A549 (cell line): ENCODE measurements at regions not wholly inside any gene's neighbourhood (a gene's known extent, or its start where the extent isn't known, plus 50 kb on each side); places are given as distances from the start of the nearest gene placed in this dataset.

Experiments used
- ATAC-seq, 2 experiments: fragments of 200-7000 bp in 1 of 2; fragments of >200 bp in 1 of 2; cut with Nextera tagmentation in 1 of 2; cut with Tn5 transposase in 1 of 2; 3 replicates each; pipeline versions ENCODE4 v1.8.0 to v1.9.1; 2018 to 2020; ENCODE audit warnings: mild to moderate bottlenecking in 1 of 2, moderate library complexity in 1 of 2
- CTCF ChIA-PET: fragments of 300-600 bp; sonication (Branson Sonifier 250); formaldehyde crosslinking; extraction: SDS; loops from one replicate; lab custom pipeline; 2021; ENCODE audit warnings: antibody characterized with exemption, inconsistent platforms; lab: Yijun Ruan, JAX
- POLR2A ChIA-PET: fragments of 350-600 bp; formaldehyde crosslinking; extraction: SDS; loops from one replicate; lab custom pipeline; 2021; ENCODE audit warnings: antibody characterized with exemption, inconsistent platforms; lab: Yijun Ruan, JAX
- DNase-seq, 2 experiments: peaks; one replicate each; pipeline versions ENCODE4 v3.0.0 to v3.0.0-alpha.2; 2011 to 2016; ENCODE audit warnings: low read depth in 1 of 2, low spot score in 1 of 2
- FAIRE-seq: peaks from 2 replicates; lab custom pipeline; 2011; peaks lifted over from hg19 to GRCh38; lab: Jason Lieb, UNC
- H3K27ac ChIP-seq, 2 experiments: fragments of >200 bp; sonication (Bioruptor Twin); formaldehyde crosslinking; 3 replicates each; pipeline ENCODE4 v1.5.1; 2016 to 2017
- H3K4me1 ChIP-seq: fragments of >200 bp; sonication (Bioruptor Twin); formaldehyde crosslinking; 3 replicates; pipeline ENCODE4 v1.6.1; 2016
- H3K4me2 ChIP-seq: fragments of >200 bp; sonication (Bioruptor Twin); formaldehyde crosslinking; 3 replicates; pipeline ENCODE4 v1.6.1; 2016
- H3K4me3 ChIP-seq: fragments of >200 bp; sonication (Bioruptor Twin); formaldehyde crosslinking; 3 replicates; pipeline ENCODE4 v1.5.1; 2016
- H3K9me3 ChIP-seq: fragments of >200 bp; sonication (Bioruptor Twin); formaldehyde crosslinking; 3 replicates; pipeline ENCODE4 v1.6.1; 2016
- CBX2 ChIP-seq: fragments of 200-600 bp; sonication (generic); IDR thresholded peaks from 2 replicates; pipeline ENCODE4 v1.6.1; 2016; ENCODE audit warnings: low read depth, mild to moderate bottlenecking, borderline replicate concordance
- CBX8 ChIP-seq: fragments of 200-600 bp; sonication (generic); IDR thresholded peaks from 2 replicates; pipeline ENCODE4 v1.6.1; 2016
- E2F6 ChIP-seq: IDR thresholded peaks from 2 replicates; pipeline ENCODE4 v1.6.1; 2012; ENCODE audit warnings: low read depth, borderline replicate concordance
- EHMT2 ChIP-seq: fragments of 200-600 bp; sonication (generic); IDR thresholded peaks from 2 replicates; pipeline ENCODE4 v1.6.1; 2016; ENCODE audit warnings: antibody characterized with exemption, low read depth, mild to moderate bottlenecking, moderate library complexity
- EP300 ChIP-seq, 2 experiments: fragments of >200 bp; sonication (Bioruptor Twin); formaldehyde crosslinking; IDR thresholded peaks; 2 replicates in 1 of 2; 3 replicates in 1 of 2; pipeline ENCODE4 v1.6.1; 2016 to 2017
- ESRRA ChIP-seq: fragments of 150-350 bp; IDR thresholded peaks from 2 replicates; pipeline ENCODE4 v1.6.1; 2014; ENCODE audit warnings: mild to moderate bottlenecking, low read length, borderline replicate concordance
- HDAC2 ChIP-seq: fragments of 200-600 bp; sonication (generic); IDR thresholded peaks from 2 replicates; pipeline ENCODE4 v1.6.1; 2016
- HEYL ChIP-seq: fragments of 250-450 bp; sonication (Bioruptor Pico); IDR thresholded peaks from 2 replicates; pipeline ENCODE4 v1.8.0; 2021; ENCODE audit warnings: mild to moderate bottlenecking, moderate library complexity
- JUN ChIP-seq, 2 experiments: fragments of >200 bp; sonication (Bioruptor Twin); formaldehyde crosslinking; IDR thresholded peaks; 2 replicates in 1 of 2; 3 replicates in 1 of 2; pipeline ENCODE4 v1.6.1; 2016 to 2017
- JUNB ChIP-seq: fragments of >200 bp; sonication (Bioruptor Twin); formaldehyde crosslinking; IDR thresholded peaks from 2 replicates; pipeline ENCODE4 v1.6.1; 2016
- MAZ ChIP-seq: fragments of 150-350 bp; IDR thresholded peaks from 2 replicates; pipeline ENCODE4 v1.6.1; 2014; ENCODE audit warnings: antibody characterized with exemption, low read depth, low read length, borderline replicate concordance
- NPAS2 ChIP-seq: fragments of 250-450 bp; sonication (Bioruptor Pico); IDR thresholded peaks from 2 replicates; pipeline ENCODE4 v1.8.0; 2022; ENCODE audit warnings: mild to moderate bottlenecking, moderate library complexity, borderline replicate concordance
- NR3C1 ChIP-seq: fragments of >200 bp; sonication (Bioruptor Twin); formaldehyde crosslinking; IDR thresholded peaks from 3 replicates; pipeline ENCODE4 v1.6.1; 2017
- POLR2A ChIP-seq: IDR thresholded peaks from 2 replicates; pipeline ENCODE4 v1.6.1; 2012; ENCODE audit warnings: mild to moderate bottlenecking, low read length
- POLR2AphosphoS2 ChIP-seq: conservative IDR thresholded peaks from 2 replicates; pipeline ENCODE4 v1.6.1; 2012; ENCODE audit warnings: low read length, improper control_type of control experiment, inconsistent platforms
- SREBF2 ChIP-seq: fragments of 450-650 bp; IDR thresholded peaks from 2 replicates; pipeline ENCODE4 v1.6.1; 2014; ENCODE audit warnings: mild to moderate bottlenecking, moderate library complexity
- TP53 ChIP-seq: fragments of 250-450 bp; sonication (Bioruptor Pico); IDR thresholded peaks from 2 replicates; pipeline ENCODE4 v1.5.0; 2021; ENCODE audit warnings: mild to moderate bottlenecking, moderate library complexity
- ZC3H11A ChIP-seq: fragments of 450-650 bp; IDR thresholded peaks from 2 replicates; pipeline ENCODE4 v1.6.1; 2014; ENCODE audit warnings: antibody characterized with exemption, mild to moderate bottlenecking
- ZFP36 ChIP-seq: fragments of 450-650 bp; IDR thresholded peaks from 2 replicates; pipeline ENCODE4 v1.6.1; 2014; ENCODE audit warnings: borderline replicate concordance; ENCODE audit not compliant: partially characterized antibody
- WGBS: methylation state at CpG from one replicate; pipeline ENCODE4 v1.1.6; 2017; ENCODE audit errors: missing lambda C conversion rate; 5-methylcytosine and 5-hydroxymethylcytosine counted together
- TF ChIP-seq, protein P1 (sequence below): fragments of 200-600 bp; sonication (generic); IDR thresholded peaks from 2 replicates; pipeline ENCODE4 v1.6.1; 2016; ENCODE audit warnings: antibody characterized with exemption, mild to moderate bottlenecking, moderate library complexity

GRCh38 chr4:151983854-151984253 lies 223.0 kb upstream of the GATB start:
- TF ChIP-seq HEYL (CRISPR knock-in tag) (no peak), EHMT2 (no peak), ESRRA (no peak), POLR2AphosphoS2 (no peak), MAZ (no peak), CBX2 (no peak), JUNB (no peak), TP53 (CRISPR knock-in tag) (no peak), ZC3H11A (no peak), SREBF2 (no peak), HDAC2 (no peak), JUN (IDR thresholded peaks at IDR 0.05) (no peak), CBX8 (no peak)
- TF ChIP-seq, protein P1, sequence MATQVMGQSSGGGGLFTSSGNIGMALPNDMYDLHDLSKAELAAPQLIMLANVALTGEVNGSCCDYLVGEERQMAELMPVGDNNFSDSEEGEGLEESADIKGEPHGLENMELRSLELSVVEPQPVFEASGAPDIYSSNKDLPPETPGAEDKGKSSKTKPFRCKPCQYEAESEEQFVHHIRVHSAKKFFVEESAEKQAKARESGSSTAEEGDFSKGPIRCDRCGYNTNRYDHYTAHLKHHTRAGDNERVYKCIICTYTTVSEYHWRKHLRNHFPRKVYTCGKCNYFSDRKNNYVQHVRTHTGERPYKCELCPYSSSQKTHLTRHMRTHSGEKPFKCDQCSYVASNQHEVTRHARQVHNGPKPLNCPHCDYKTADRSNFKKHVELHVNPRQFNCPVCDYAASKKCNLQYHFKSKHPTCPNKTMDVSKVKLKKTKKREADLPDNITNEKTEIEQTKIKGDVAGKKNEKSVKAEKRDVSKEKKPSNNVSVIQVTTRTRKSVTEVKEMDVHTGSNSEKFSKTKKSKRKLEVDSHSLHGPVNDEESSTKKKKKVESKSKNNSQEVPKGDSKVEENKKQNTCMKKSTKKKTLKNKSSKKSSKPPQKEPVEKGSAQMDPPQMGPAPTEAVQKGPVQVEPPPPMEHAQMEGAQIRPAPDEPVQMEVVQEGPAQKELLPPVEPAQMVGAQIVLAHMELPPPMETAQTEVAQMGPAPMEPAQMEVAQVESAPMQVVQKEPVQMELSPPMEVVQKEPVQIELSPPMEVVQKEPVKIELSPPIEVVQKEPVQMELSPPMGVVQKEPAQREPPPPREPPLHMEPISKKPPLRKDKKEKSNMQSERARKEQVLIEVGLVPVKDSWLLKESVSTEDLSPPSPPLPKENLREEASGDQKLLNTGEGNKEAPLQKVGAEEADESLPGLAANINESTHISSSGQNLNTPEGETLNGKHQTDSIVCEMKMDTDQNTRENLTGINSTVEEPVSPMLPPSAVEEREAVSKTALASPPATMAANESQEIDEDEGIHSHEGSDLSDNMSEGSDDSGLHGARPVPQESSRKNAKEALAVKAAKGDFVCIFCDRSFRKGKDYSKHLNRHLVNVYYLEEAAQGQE: no peak
- POLR2A ChIA-PET: no interaction called here
- Histone ChIP-seq H3K4me1 (no peaks in the 10 kb centered on the region), H3K4me3 (no peak overlapping the region), H3K4me2 (no peak overlapping the region), H3K9me3 (no peaks in the 10 kb centered on the region), H3K27ac (no peak overlapping the region)
- DNase-seq: no peak
- FAIRE-seq: no peak
- WGBS: 80% methylated on average over 3 of the region's 3 CpGs
- no peak for ATAC-seq
- CTCF ChIA-PET: no interaction called here

GRCh38 chr4:151979819-151980218 lies 219.0 kb upstream of the GATB start:
- no peaks in the 10 kb centered on the region for H3K9me3 ChIP-seq
- ChIA-PET POLR2A (no interaction called here), CTCF (no interaction called here)

GRCh38 chr4:151968643-151969042 lies 207.8 kb upstream of the GATB start:
- no peaks in the 10 kb centered on the region for H3K9me3 ChIP-seq
- H3K4me3 ChIP-seq: no peak overlapping the region
- DNase-seq (no peak), FAIRE-seq (no peak), ATAC-seq (no peak)
- POLR2A ChIA-PET: no interaction called here
- no peak overlapping the region for H3K4me2 ChIP-seq
- no peak for TF ChIP-seq HDAC2
- no peak for TF ChIP-seq POLR2A
- TF ChIP-seq E2F6: no peak
- TF ChIP-seq ZFP36: no peak
- CTCF ChIA-PET: no interaction called here
- no peak overlapping the region for H3K27ac ChIP-seq
- H3K4me1 ChIP-seq: no peaks in the 10 kb centered on the region
- 57% methylated on average over 6 of the region's 6 CpGs for WGBS

More at GRCh38 chr4:151979819-151980218, 219.0 kb upstream of the GATB start:
- no peak for TF ChIP-seq EP300 (IDR thresholded peaks at IDR 0.05)
- TF ChIP-seq NR3C1: no peak
- TF ChIP-seq CBX8: no peak
- TF ChIP-seq NPAS2 (CRISPR knock-in tag): no peak
- no peak for TF ChIP-seq JUNB
- TF ChIP-seq MAZ: no peak
- H3K4me3 ChIP-seq: no peak overlapping the region
- no peak for DNase-seq
- 63% methylated on average over 4 of the region's 4 CpGs for WGBS
- H3K4me1 ChIP-seq: no peaks in the 10 kb centered on the region
- H3K4me2 ChIP-seq: no peak overlapping the region
- H3K27ac ChIP-seq: no peak overlapping the region
- FAIRE-seq: no peak
- no peak for ATAC-seq
